HL-60 (cell line): ENCODE measurements at regions not wholly inside any gene's neighbourhood (a gene's known extent, or its start where the extent isn't known, plus 50 kb on each side); places are given as distances from the start of the nearest gene placed in this dataset.

Source experiments
- DNase-seq, 2 experiments: peaks; one replicate each; pipeline ENCODE4 v3.0.0-alpha.2; 2010 to 2020; ENCODE audit warnings: low read depth in 1 of 2, low spot score in 1 of 2
- H3K27ac ChIP-seq: fragments of 250-450 bp; sonication (Bioruptor Pico); replicated peaks from 2 replicates; pipeline ENCODE4 v1.5.1; 2020; ENCODE audit warnings: mild to moderate bottlenecking, moderate library complexity
- H3K27me3 ChIP-seq: fragments of 250-450 bp; sonication (Bioruptor Pico); 2 replicates; pipeline ENCODE4 v1.5.1; 2021; ENCODE audit warnings: mild to moderate bottlenecking, moderate library complexity; ENCODE audit not compliant: insufficient read depth, poor library complexity, severe bottlenecking
- H3K4me3 ChIP-seq: replicated peaks from 2 replicates; pipeline ENCODE4 v1.5.1; 2011; ENCODE audit warnings: mild to moderate bottlenecking, control low read depth, low read length; ENCODE audit not compliant: insufficient read depth
- CTCF ChIP-seq: IDR thresholded peaks from one replicate; pipeline ENCODE4 v1.5.1; 2011; ENCODE audit warnings: low read length, control low read depth, inconsistent platforms; ENCODE audit not compliant: insufficient read depth
- GABPA ChIP-seq: IDR thresholded peaks from 2 replicates; pipeline ENCODE4 v1.6.1; 2012; ENCODE audit warnings: low read depth
- POLR2AphosphoS5 ChIP-seq: IDR thresholded peaks from 2 replicates; pipeline ENCODE4 v1.6.1; 2012; ENCODE audit warnings: low read depth
- REST ChIP-seq: IDR thresholded peaks from 2 replicates; pipeline ENCODE4 v1.6.1; 2012; ENCODE audit warnings: low read depth; ENCODE audit not compliant: insufficient replicate concordance
- SPI1 ChIP-seq: IDR thresholded peaks from 2 replicates; pipeline ENCODE4 v1.6.1; 2012; ENCODE audit warnings: low read depth, mild to moderate bottlenecking, borderline replicate concordance

GRCh38 chr22:22761963-22762772, 117.8 kb downstream of the GGTLC2 start:
- H3K27ac ChIP-seq, result no peak overlapping the region
- H3K4me3 ChIP-seq, result no peak overlapping the region
- no peak for TF ChIP-seq GABPA
- no peak for TF ChIP-seq SPI1
- no peak for TF ChIP-seq REST
- no peak for TF ChIP-seq CTCF
- H3K27me3 ChIP-seq, result no peaks in the 10 kb centered on the region
- no peak for DNase-seq

GRCh38 chr22:22763512-22763911, 119.1 kb downstream of the GGTLC2 start:
- DNase-seq, result no peak
- TF ChIP-seq REST (no peak), GABPA (no peak), POLR2AphosphoS5 (no peak), SPI1 (no peak), CTCF (no peak)
- no peaks in the 10 kb centered on the region for H3K27me3 ChIP-seq
- no peak overlapping the region for H3K4me3 ChIP-seq
- no peak overlapping the region for H3K27ac ChIP-seq

GRCh38 chr22:22764085-22764484, 119.7 kb downstream of the GGTLC2 start:
- TF ChIP-seq GABPA, result no peak
- TF ChIP-seq POLR2AphosphoS5, result no peak
- no peak for TF ChIP-seq REST
- no peak for TF ChIP-seq CTCF
- no peak for TF ChIP-seq SPI1
- H3K4me3 ChIP-seq, result no peak overlapping the region
- H3K27me3 ChIP-seq, result no peaks in the 10 kb centered on the region
- no peak overlapping the region for H3K27ac ChIP-seq
- no peak for DNase-seq
